ENCODE measurements at regions not wholly inside any gene's neighbourhood (a gene's known extent, or its start where the extent isn't known, plus 50 kb on each side); places are given as distances from the start of the nearest gene placed in this dataset.
"Not testable (repeated sequence)": the region's sequence is repeated elsewhere in the genome, so short reads cannot be mapped to it uniquely, and the experiment has no call there.

DNA sequence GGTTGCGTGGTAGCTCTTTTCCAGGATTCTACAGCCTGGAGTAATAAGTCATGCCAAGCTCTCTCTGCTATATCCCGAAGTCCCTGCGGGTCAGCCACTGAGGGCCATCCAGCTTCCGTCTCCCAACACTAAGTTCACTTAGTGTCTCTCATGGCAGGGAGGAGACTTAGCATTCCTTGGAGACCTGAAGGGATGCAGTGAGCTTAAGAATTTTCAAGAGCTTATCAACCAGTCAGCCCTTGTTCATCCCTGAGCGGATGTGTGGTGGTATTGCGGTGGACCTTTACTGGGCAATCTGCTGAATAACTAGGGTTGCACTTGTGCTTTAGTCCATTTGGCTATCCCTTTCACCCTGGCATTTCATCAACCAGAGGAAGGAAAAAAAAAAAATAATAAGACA, 85.8 kb upstream of the ADGRA3 start:
- TF ChIP-seq CTCF, POLR2A (IDR thresholded peaks at IDR 0.05): not testable (repeated sequence)

Data from sigmoid colon (tissue), 3 donors.